Adrenal gland (tissue), 9 donors: ENCODE measurements at regions not wholly inside any gene's neighbourhood (a gene's known extent, or its start where the extent isn't known, plus 50 kb on each side); places are given as distances from the start of the nearest gene placed in this dataset.

Experiments used
- DNase-seq, 7 donors: peaks; one replicate each; pipeline ENCODE4 v3.0.0-alpha.2; 2019 to 2020
- H3K27ac ChIP-seq, 5 donors: fragments of 200-600 bp; sonication (generic) in 4 of 5; 1 replicate in 3 of 5; 2 replicates in 2 of 5; pipeline versions ENCODE4 v1.5.1 to v1.8.0; 2016 to 2020; ENCODE audit warnings: mild to moderate bottlenecking in 1 of 5
- H3K27me3 ChIP-seq: fragments of 200-600 bp; 2 replicates; pipeline ENCODE4 v1.8.0; 2021
- H3K36me3 ChIP-seq, 2 donors: fragments of 200-600 bp; replicated peaks in 1 of 2; 1 replicate in 1 of 2; 2 replicates in 1 of 2; pipeline versions ENCODE4 v1.5.1 to v1.8.0; 2018 to 2022
- H3K4me1 ChIP-seq, 2 donors: fragments of 200-600 bp; replicated peaks in 1 of 2; 1 replicate in 1 of 2; 2 replicates in 1 of 2; pipeline versions ENCODE4 v1.5.1 to v1.8.0; 2018 to 2021
- H3K4me3 ChIP-seq, 4 donors: fragments of 200-600 bp; sonication (generic) in 3 of 4; one replicate each; pipeline ENCODE4 v1.5.1; 2016 to 2018
- H3K9me3 ChIP-seq, 3 donors: fragments of 200-600 bp; sonication (generic) in 1 of 3; replicated peaks in 1 of 3; 1 replicate in 2 of 3; 2 replicates in 1 of 3; pipeline versions ENCODE4 v1.5.1 to v1.8.0; 2016 to 2021
- CTCF ChIP-seq, 6 experiments: fragments of 450-650 bp in 4 of 6; fragments of 200-600 bp in 2 of 6; sonication (generic) in 1 of 6; IDR thresholded peaks; 1 replicate in 5 of 6; 2 replicates in 1 of 6; pipeline versions ENCODE4 v1.5.1 to v1.8.0; 2016 to 2021; ENCODE audit warnings: antibody characterized with exemption in 6 of 6, mild to moderate bottlenecking in 2 of 6, moderate library complexity in 1 of 6
- POLR2A ChIP-seq, 2 donors: fragments of 450-650 bp; IDR thresholded peaks; one replicate each; pipeline ENCODE4 v1.6.1; 2017; ENCODE audit warnings: antibody characterized with exemption in 2 of 2, mild to moderate bottlenecking in 2 of 2, moderate library complexity in 1 of 2
- WGBS, 4 donors: extraction: QIAGEN DNeasy Blood & Tissue Kit in 2 of 4; methylation state at CpG; one replicate each; pipeline versions ENCODE4 v1.1.5 to v1.1.7; 2013 to 2017; 5-methylcytosine and 5-hydroxymethylcytosine counted together
- intact Hi-C, 2 donors: fragments of 100-400 bp; cut with DNase I; formaldehyde crosslinking; loops; one replicate each; pipeline versions ENCODE4 v1.14.1 to v1.15.0; 2022 to 2023
- donor health status: healthy with polysubstance abuse.
- donor health status: Bipolar disorder and iron deficiency.
- donor health status: DM: yes; HTN: yes; CAD: no.
- donor health status: DM: no; HTN: no; CAD: no.
- donor health status: DM: no; HTN: no; CAD: no.

DNA sequence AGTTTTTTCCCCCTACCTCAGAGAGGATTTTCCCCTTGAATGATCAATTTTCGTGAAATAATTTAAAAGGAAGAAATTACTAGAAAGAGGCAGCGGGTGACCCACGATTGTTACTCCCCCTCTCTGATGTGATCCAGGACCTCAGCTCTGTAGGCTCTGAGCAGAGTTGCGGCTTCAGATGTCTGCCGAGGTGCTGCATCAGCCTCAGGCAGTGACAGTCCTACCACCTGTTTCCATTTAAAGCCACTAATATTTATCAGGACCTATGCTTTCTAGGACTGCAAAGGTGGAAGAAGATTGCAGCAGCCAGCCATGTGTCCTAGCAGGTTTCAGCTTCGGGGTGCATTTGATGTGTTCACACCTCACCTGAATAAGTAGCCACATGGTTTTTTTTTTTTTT, 294.8 kb upstream of the C2CD4B start:
- TF ChIP-seq CTCF (IDR thresholded peaks at IDR 0.05) (no peak), POLR2A (IDR thresholded peaks at IDR 0.05) (no peak)
- 82 to 93% (median 84%) methylated on average over 6 of the region's 6 CpGs for WGBS, 4 donors
- H3K4me1 ChIP-seq = no peaks in the 10 kb centered on the region

DNA sequence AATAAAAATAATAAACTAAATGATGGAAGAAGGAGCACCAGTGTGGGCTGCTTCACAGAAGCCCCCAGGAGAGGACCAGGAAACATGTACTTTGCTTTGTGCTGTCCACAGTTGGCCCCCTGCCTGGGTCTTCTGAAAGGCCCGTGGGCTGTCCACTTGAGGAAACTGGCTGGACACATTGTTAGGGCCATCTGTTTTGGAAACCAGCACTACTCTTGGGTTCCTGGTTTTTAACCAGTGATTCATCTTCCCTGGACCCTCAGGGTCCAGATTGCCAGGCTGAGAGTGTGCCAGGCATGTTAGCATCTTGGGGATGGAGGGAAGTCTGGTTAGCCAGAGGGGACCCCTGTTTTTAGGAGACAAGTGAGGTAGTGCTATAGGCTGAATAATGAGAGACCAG, 297.2 kb upstream of the C2CD4B start:
- 54 to 78% (median 63%) methylated on average over 1 of the region's 1 CpG for WGBS, 4 donors
- Histone ChIP-seq H3K4me3 (no peak overlapping the region), H3K36me3 (no peaks in the 10 kb centered on the region), H3K27ac (no peak overlapping the region), H3K9me3 (no peaks in the 10 kb centered on the region), H3K27me3 (no peaks in the 10 kb centered on the region), H3K4me1 (no peaks in the 10 kb centered on the region)
- no peak for DNase-seq
- TF ChIP-seq CTCF (IDR thresholded peaks at IDR 0.05) = no peak
- TF ChIP-seq POLR2A (IDR thresholded peaks at IDR 0.05) = no peak
- intact Hi-C loops = no loop called here

More for the DNA sequence above, 294.8 kb upstream of the C2CD4B start:
- intact Hi-C loops = no loop called here
- no peak overlapping the region for H3K4me3 ChIP-seq
- no peak for DNase-seq
- no peaks in the 10 kb centered on the region for H3K9me3 ChIP-seq
- H3K27ac ChIP-seq = no peak overlapping the region
- no peaks in the 10 kb centered on the region for H3K36me3 ChIP-seq
- no peaks in the 10 kb centered on the region for H3K27me3 ChIP-seq

- Histone ChIP-seq H3K27ac (no peak overlapping the region), H3K4me3 (no peak overlapping the region), H3K36me3 (no peaks in the 10 kb centered on the region), H3K27me3 (no peaks in the 10 kb centered on the region), H3K9me3 (no peaks in the 10 kb centered on the region), H3K4me1 (no peaks in the 10 kb centered on the region)
- intact Hi-C loops = no loop called here
- DNase-seq = no peak
- WGBS, 4 donors = 73 to 82% (median 79%) methylated on average over 7 of the region's 7 CpGs
- TF ChIP-seq POLR2A (IDR thresholded peaks at IDR 0.05) = no peak
These were observed 297.6 kb upstream of the C2CD4B start for GRCh38 chr15:62462721-62463120.

- WGBS, 4 donors = 50 to 57% (median 54%) methylated on average over 5 of the region's 5 CpGs
- TF ChIP-seq POLR2A (IDR thresholded peaks at IDR 0.05) (no peak), CTCF (IDR thresholded peaks at IDR 0.05) (no peak)
- Histone ChIP-seq H3K36me3 (no peaks in the 10 kb centered on the region), H3K27me3 (no peaks in the 10 kb centered on the region), H3K4me3 (no peak overlapping the region), H3K9me3 (no peaks in the 10 kb centered on the region), H3K27ac (no peak overlapping the region), H3K4me1 (no peaks in the 10 kb centered on the region)
- intact Hi-C loops = no loop called here
- DNase-seq = no peak
These were observed 299.6 kb upstream of the C2CD4B start for GRCh38 chr15:62464705-62465104.

GRCh38 chr15:62465173-62465572, 300.1 kb upstream of the C2CD4B start:
- intact Hi-C loops = no loop called here
- no peak for TF ChIP-seq POLR2A (IDR thresholded peaks at IDR 0.05)
- TF ChIP-seq CTCF (IDR thresholded peaks at IDR 0.05) = no peak
- Histone ChIP-seq H3K27me3 (no peaks in the 10 kb centered on the region), H3K4me1 (no peaks in the 10 kb centered on the region), H3K36me3 (no peaks in the 10 kb centered on the region), H3K27ac (no peak overlapping the region), H3K4me3 (no peak overlapping the region), H3K9me3 (no peaks in the 10 kb centered on the region)
- DNase-seq = no peak
- 70 to 76% (median 74%) methylated on average over 12 of the region's 12 CpGs for WGBS, 4 donors
